HEK293 (cell line): ENCODE measurements at regions not wholly inside any gene's neighbourhood (a gene's known extent, or its start where the extent isn't known, plus 50 kb on each side); places are given as distances from the start of the nearest gene placed in this dataset.
"Not testable (repeated sequence)": the region's sequence is repeated elsewhere in the genome, so short reads cannot be mapped to it uniquely, and the experiment has no call there.

Source experiments
- CTCF ChIA-PET: fragments of 350-600 bp; formaldehyde crosslinking; extraction: SDS; loops from one replicate; lab custom pipeline; 2021; ENCODE audit warnings: antibody characterized with exemption; lab: Yijun Ruan, JAX
- POLR2A ChIA-PET: fragments of 300-600 bp; formaldehyde crosslinking; extraction: SDS; loops from one replicate; lab custom pipeline; 2020; ENCODE audit warnings: antibody characterized with exemption, inconsistent platforms; lab: Yijun Ruan, JAX
- H3K27ac ChIP-seq: fragments of 200-500 bp; sonication (Bioruptor generic); 2 replicates; pipeline ENCODE4 v1.5.1; 2014; ENCODE audit warnings: low read depth, low read length, control low read depth, inconsistent platforms; ENCODE audit errors: extremely low read depth
- H3K36me3 ChIP-seq, 2 experiments: fragments of 200-500 bp in 1 of 2; sonication (Bioruptor generic) in 1 of 2; 1 replicate in 1 of 2; 2 replicates in 1 of 2; pipeline ENCODE4 v1.5.1; 2014 to 2017; ENCODE audit warnings: inconsistent platforms in 2 of 2, low read length in 2 of 2; ENCODE audit not compliant: control insufficient read depth in 2 of 2, insufficient read depth in 1 of 2
- H3K4me1 ChIP-seq: fragments of 200-500 bp; sonication (Bioruptor generic); 2 replicates; pipeline ENCODE4 v1.5.1; 2014; ENCODE audit warnings: mild to moderate bottlenecking, low read length, inconsistent platforms; ENCODE audit not compliant: control insufficient read depth, insufficient read depth
- H3K4me3 ChIP-seq: 2 replicates; pipeline ENCODE4 v1.5.1; 2011; ENCODE audit warnings: low read depth, mild to moderate bottlenecking, control low read depth, low read length, moderate library complexity
- H3K9me3 ChIP-seq: fragments of 200-500 bp; sonication (Bioruptor generic); 2 replicates; pipeline ENCODE4 v1.5.1; 2014; ENCODE audit warnings: low read depth, low read length, inconsistent platforms; ENCODE audit not compliant: control insufficient read depth, insufficient read depth
- ATF2 ChIP-seq: fragments of 450-650 bp; formaldehyde crosslinking; IDR thresholded peaks from 2 replicates; pipeline ENCODE4 v1.5.1; 2016; ENCODE audit warnings: missing biosample characterization, missing genetic modification characterization, low read depth
- GLIS2 ChIP-seq: fragments of 450-650 bp; formaldehyde crosslinking; IDR thresholded peaks from 2 replicates; pipeline ENCODE4 v1.5.1; 2016; ENCODE audit warnings: missing biosample characterization, missing genetic modification characterization
- MYNN ChIP-seq: fragments of 450-650 bp; formaldehyde crosslinking; IDR thresholded peaks from 2 replicates; pipeline ENCODE4 v1.5.1; 2016; ENCODE audit warnings: missing biosample characterization, missing genetic modification characterization, borderline replicate concordance
- PRDM10 ChIP-seq: fragments of 450-650 bp; formaldehyde crosslinking; IDR thresholded peaks from 2 replicates; pipeline ENCODE4 v1.5.1; 2016; ENCODE audit warnings: missing biosample characterization, missing genetic modification characterization
- PRDM4 ChIP-seq: fragments of 450-650 bp; formaldehyde crosslinking; IDR thresholded peaks from 2 replicates; pipeline ENCODE4 v1.5.1; 2017; ENCODE audit warnings: missing biosample characterization, missing genetic modification characterization
- SP3 ChIP-seq: fragments of 450-650 bp; formaldehyde crosslinking; IDR thresholded peaks from 2 replicates; pipeline ENCODE4 v1.5.1; 2016; ENCODE audit warnings: missing biosample characterization, missing genetic modification characterization
- TCF7L2 ChIP-seq: IDR thresholded peaks from 2 replicates; pipeline ENCODE4 v1.6.1; 2011; ENCODE audit warnings: low read depth, mild to moderate bottlenecking, inconsistent platforms, low read length, moderate library complexity, borderline replicate concordance
- ZBTB26 ChIP-seq: fragments of 450-650 bp; formaldehyde crosslinking; optimal IDR thresholded peaks from 2 replicates; pipeline ENCODE3; 2016; ENCODE audit warnings: missing biosample characterization, mild to moderate bottlenecking, missing genetic modification characterization
- ZEB2 ChIP-seq: fragments of 450-650 bp; formaldehyde crosslinking; IDR thresholded peaks from 2 replicates; pipeline ENCODE4 v1.5.1; 2016; ENCODE audit warnings: missing biosample characterization, missing genetic modification characterization
- ZFP3 ChIP-seq: fragments of 450-650 bp; formaldehyde crosslinking; IDR thresholded peaks from 2 replicates; pipeline ENCODE4 v1.5.1; 2016; ENCODE audit warnings: low read depth, missing biosample characterization, missing genetic modification characterization
- ZNF311 ChIP-seq: fragments of 450-650 bp; formaldehyde crosslinking; IDR thresholded peaks from 2 replicates; pipeline ENCODE4 v1.5.1; 2017; ENCODE audit warnings: missing biosample characterization, missing genetic modification characterization, borderline replicate concordance
- ZNF37A ChIP-seq: fragments of 450-650 bp; IDR thresholded peaks from 2 replicates; pipeline ENCODE4 v1.5.1; 2018; ENCODE audit warnings: missing biosample characterization, missing genetic modification characterization
- ZNF510 ChIP-seq: fragments of 450-650 bp; formaldehyde crosslinking; IDR thresholded peaks from 2 replicates; pipeline ENCODE4 v1.5.1; 2018; ENCODE audit warnings: mild to moderate bottlenecking, missing genetic modification characterization, missing biosample characterization; ENCODE audit not compliant: insufficient replicate concordance
- ZNF580 ChIP-seq: fragments of 450-650 bp; formaldehyde crosslinking; IDR thresholded peaks from 2 replicates; pipeline ENCODE4 v1.5.1; 2016; ENCODE audit warnings: missing biosample characterization, missing genetic modification characterization
- ZNF596 ChIP-seq: fragments of 450-650 bp; IDR thresholded peaks from 2 replicates; pipeline ENCODE4 v1.5.0; 2018; ENCODE audit warnings: missing biosample characterization, mild to moderate bottlenecking, missing genetic modification characterization, moderate library complexity
- ZNF639 ChIP-seq: fragments of 450-650 bp; formaldehyde crosslinking; IDR thresholded peaks from 2 replicates; pipeline ENCODE4 v1.5.1; 2016; ENCODE audit warnings: missing biosample characterization, missing genetic modification characterization
- ZNF670 ChIP-seq: fragments of 450-650 bp; formaldehyde crosslinking; IDR thresholded peaks from 2 replicates; pipeline ENCODE4 v1.5.1; 2016; ENCODE audit warnings: missing biosample characterization, missing genetic modification characterization, low read depth
- ZNF776 ChIP-seq: fragments of 450-650 bp; formaldehyde crosslinking; IDR thresholded peaks from 2 replicates; pipeline ENCODE4 v1.5.0; 2017; ENCODE audit warnings: missing biosample characterization, missing genetic modification characterization, borderline replicate concordance
- ZSCAN23 ChIP-seq: fragments of 450-650 bp; formaldehyde crosslinking; IDR thresholded peaks from 2 replicates; pipeline ENCODE4 v1.5.1; 2016; ENCODE audit warnings: missing biosample characterization, missing genetic modification characterization

- ChIA-PET POLR2A (no interaction called here), CTCF (no interaction called here)
- no peak overlapping the region for H3K4me3 ChIP-seq
- H3K4me1 ChIP-seq: no peaks in the 10 kb centered on the region
- TF ChIP-seq ZNF639 (no peak), ATF2 (tag by site-specific recombination) (no peak), ZNF311 (tag by site-specific recombination) (no peak), ZNF596 (no peak), TCF7L2 (no peak), PRDM10 (tag by site-specific recombination) (no peak), ZNF37A (tag by site-specific recombination) (no peak), PRDM4 (no peak), ZNF670 (tag by site-specific recombination) (no peak), ZBTB26 (tag by site-specific recombination) (no peak), SP3 (tag by site-specific recombination) (no peak), ZEB2 (tag by site-specific recombination) (no peak), GLIS2 (tag by site-specific recombination) (no peak)
- H3K9me3 ChIP-seq: no peaks in the 10 kb centered on the region
- no peak overlapping the region for H3K27ac ChIP-seq
- H3K36me3 ChIP-seq: no peaks in the 10 kb centered on the region
Observed at GRCh38 chr10:18829259-18829658, 170.0 kb downstream of the ARL5B start.

GRCh38 chr10:18830277-18830676 is 171.0 kb downstream of the ARL5B start:
- TF ChIP-seq ZSCAN23 (no peak), MYNN (tag by site-specific recombination) (no peak), ZNF510 (tag by site-specific recombination) (no peak), ZNF580 (no peak), ZNF776 (tag by site-specific recombination) (no peak), ZFP3 (tag by site-specific recombination) (no peak)
- Histone ChIP-seq H3K9me3 (no peaks in the 10 kb centered on the region), H3K4me3 (no peak overlapping the region), H3K4me1 (no peaks in the 10 kb centered on the region), H3K36me3 (no peaks in the 10 kb centered on the region), H3K27ac (no peak overlapping the region)
- ChIA-PET CTCF (no interaction called here), POLR2A (no interaction called here)

GRCh38 chr10:18856623-18857022 is 192.0 kb upstream of the MALRD1 start:
- CTCF ChIA-PET, H3K9me3 ChIP-seq, H3K4me1 ChIP-seq, POLR2A ChIA-PET, H3K27ac ChIP-seq, H3K4me3 ChIP-seq, H3K36me3 ChIP-seq: not testable (repeated sequence)
